ENCODE measurements at regions not wholly inside any gene's neighbourhood (a gene's known extent, or its start where the extent isn't known, plus 50 kb on each side); places are given as distances from the start of the nearest gene placed in this dataset.

- H3K4me2 ChIP-seq (replicated peaks; ENCODE audit: extremely low read depth, low read length, poor library complexity, severe bottlenecking) = no peak overlapping the region
- H3K4me1 Mint-ChIP-seq = no peaks in the 10 kb centered on the region
- no peak for TF ChIP-seq CTCF (IDR thresholded peaks at IDR 0.05)
- H4K20me1 ChIP-seq (ENCODE audit: insufficient read depth, low read length) = no peaks in the 10 kb centered on the region
- no peak overlapping the region for H3K27ac ChIP-seq (ENCODE audit: low read depth in 1 of 2, low read length in 2 of 2)
- no peaks in the 10 kb centered on the region for H3K4me1 ChIP-seq (ENCODE audit: control insufficient read depth in 1 of 2, insufficient read depth in 2 of 2, low read length in 2 of 2)
- H3K36me3 Mint-ChIP-seq = no peaks in the 10 kb centered on the region
- no peaks in the 10 kb centered on the region for H3K36me3 ChIP-seq (replicated peaks in 1 of 2; ENCODE audit: control insufficient read depth in 1 of 2, insufficient read depth in 2 of 2, low read length in 2 of 2)
- H3K27me3 Mint-ChIP-seq (ENCODE audit: low read depth in 3 of 3) = peaks cover 2 to 7% (median 6%) of the 10 kb centered on the region in 3 donors
- no peak overlapping the region for H3K9ac ChIP-seq (ENCODE audit: insufficient read depth, low read length, poor library complexity, severe bottlenecking)
- WGBS (ENCODE audit: insufficient coverage) = 75% methylated on average over 3 of the region's 5 CpGs
- H3K27ac Mint-ChIP-seq = no peak overlapping the region
- H3K79me2 ChIP-seq (ENCODE audit: insufficient read depth, low read length) = no peaks in the 10 kb centered on the region
- intact Hi-C loops (cut with micrococcal nuclease) = no loop called here
- H3K27me3 ChIP-seq (ENCODE audit: control insufficient read depth in 2 of 2, insufficient read depth in 2 of 2, low read length in 2 of 2) = no peaks in the 10 kb centered on the region
- no peak for DNase-seq
- no peak overlapping the region for H3K4me3 Mint-ChIP-seq
- no peaks in the 10 kb centered on the region for H3K9me3 ChIP-seq (replicated peaks in 1 of 2; ENCODE audit: control insufficient read depth in 1 of 2, insufficient read depth in 1 of 2, low read length in 2 of 2)
- no peak overlapping the region for H3K4me3 ChIP-seq (replicated peaks in 1 of 3; ENCODE audit: low read depth in 2 of 3, low read length in 3 of 3)
- no peak overlapping the region for H2AFZ ChIP-seq (ENCODE audit: insufficient read depth, low read depth, low read length, poor library complexity, severe bottlenecking)
- peaks cover 0 to 10% (median 7%) of the 10 kb centered on the region in 7 donors for H3K9me3 Mint-ChIP-seq
Observed at GRCh38 chr17:72461757-72462156, 340.9 kb downstream of the SOX9 start.

GRCh38 chr17:72462407-72462806 lies 341.6 kb downstream of the SOX9 start:
- WGBS (ENCODE audit: insufficient coverage) = no CpG with 5 or more reads among the region's 1 CpG

More at GRCh38 chr17:72462407-72462806, 341.6 kb downstream of the SOX9 start:
- Mint-ChIP-seq H3K9me3 (peaks cover 0 to 9% (median 6%) of the 10 kb centered on the region in 7 donors), H3K27ac (no peak overlapping the region), H3K27me3 (ENCODE audit: low read depth in 3 of 3) (peaks cover 2 to 7% (median 5%) of the 10 kb centered on the region in 3 donors), H3K36me3 (no peaks in the 10 kb centered on the region), H3K4me1 (no peaks in the 10 kb centered on the region), H3K4me3 (no peak overlapping the region)
- no peak overlapping the region for H3K27ac ChIP-seq (ENCODE audit: low read depth in 1 of 2, low read length in 2 of 2)
- no peak overlapping the region for H3K9ac ChIP-seq (ENCODE audit: insufficient read depth, low read length, poor library complexity, severe bottlenecking)
- H4K20me1 ChIP-seq (ENCODE audit: insufficient read depth, low read length) = no peaks in the 10 kb centered on the region
- DNase-seq = no peak
- no peaks in the 10 kb centered on the region for H3K27me3 ChIP-seq (ENCODE audit: control insufficient read depth in 2 of 2, insufficient read depth in 2 of 2, low read length in 2 of 2)
- H3K4me1 ChIP-seq (ENCODE audit: control insufficient read depth in 1 of 2, insufficient read depth in 2 of 2, low read length in 2 of 2) = no peaks in the 10 kb centered on the region
- intact Hi-C loops (cut with micrococcal nuclease) = no loop called here
- no peak overlapping the region for H2AFZ ChIP-seq (ENCODE audit: insufficient read depth, low read depth, low read length, poor library complexity, severe bottlenecking)
- H3K9me3 ChIP-seq (replicated peaks in 1 of 2; ENCODE audit: control insufficient read depth in 1 of 2, insufficient read depth in 1 of 2, low read length in 2 of 2) = no peaks in the 10 kb centered on the region
- no peak overlapping the region for H3K4me2 ChIP-seq (replicated peaks; ENCODE audit: extremely low read depth, low read length, poor library complexity, severe bottlenecking)
- H3K79me2 ChIP-seq (ENCODE audit: insufficient read depth, low read length) = no peaks in the 10 kb centered on the region
- H3K4me3 ChIP-seq (replicated peaks in 1 of 3; ENCODE audit: low read depth in 2 of 3, low read length in 3 of 3) = no peak overlapping the region
- H3K36me3 ChIP-seq (replicated peaks in 1 of 2; ENCODE audit: control insufficient read depth in 1 of 2, insufficient read depth in 2 of 2, low read length in 2 of 2) = no peaks in the 10 kb centered on the region
- TF ChIP-seq CTCF (IDR thresholded peaks at IDR 0.05) = no peak
